GM21576 (cell line): ENCODE measurements at regions not wholly inside any gene's neighbourhood (a gene's known extent, or its start where the extent isn't known, plus 50 kb on each side); places are given as distances from the start of the nearest gene placed in this dataset.
"Not testable (repeated sequence)": the region's sequence is repeated elsewhere in the genome, so short reads cannot be mapped to it uniquely, and the experiment has no call there.

Source experiments
- ATAC-seq: cut with Tn5 transposase; IDR thresholded peaks from one replicate; pipeline ENCODE4 v1.9.1; 2021; ENCODE audit warnings: mild to moderate bottlenecking, moderate library complexity; ENCODE audit not compliant: unreplicated experiment

DNA sequence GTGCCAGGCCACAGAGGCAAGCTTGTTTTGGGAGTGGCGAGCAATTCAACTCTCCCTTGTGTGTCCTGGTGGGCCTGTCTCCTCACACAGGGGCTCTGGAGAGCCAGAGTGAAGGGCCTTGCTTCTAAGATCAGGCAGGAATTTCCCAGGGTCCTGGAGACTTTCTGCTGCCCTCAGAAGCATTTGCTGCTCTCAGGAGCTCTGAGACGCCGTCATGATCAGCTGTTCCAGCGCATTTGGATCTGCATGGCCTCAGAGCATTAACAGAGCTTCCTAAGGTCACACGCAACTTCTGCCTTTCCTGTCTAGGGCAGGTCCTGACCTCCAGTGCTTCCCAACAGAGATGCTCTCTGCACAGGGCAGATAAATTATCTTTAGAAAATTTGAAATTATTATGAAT is 52.2 kb upstream of the C10orf90 start:
- no peak for ATAC-seq

GRCh38 chr10:126723226-126723625 is 52.7 kb upstream of the C10orf90 start:
- ATAC-seq = no peak

GRCh38 chr10:126729314-126729870 is 58.9 kb upstream of the C10orf90 start:
- no peak for ATAC-seq

DNA sequence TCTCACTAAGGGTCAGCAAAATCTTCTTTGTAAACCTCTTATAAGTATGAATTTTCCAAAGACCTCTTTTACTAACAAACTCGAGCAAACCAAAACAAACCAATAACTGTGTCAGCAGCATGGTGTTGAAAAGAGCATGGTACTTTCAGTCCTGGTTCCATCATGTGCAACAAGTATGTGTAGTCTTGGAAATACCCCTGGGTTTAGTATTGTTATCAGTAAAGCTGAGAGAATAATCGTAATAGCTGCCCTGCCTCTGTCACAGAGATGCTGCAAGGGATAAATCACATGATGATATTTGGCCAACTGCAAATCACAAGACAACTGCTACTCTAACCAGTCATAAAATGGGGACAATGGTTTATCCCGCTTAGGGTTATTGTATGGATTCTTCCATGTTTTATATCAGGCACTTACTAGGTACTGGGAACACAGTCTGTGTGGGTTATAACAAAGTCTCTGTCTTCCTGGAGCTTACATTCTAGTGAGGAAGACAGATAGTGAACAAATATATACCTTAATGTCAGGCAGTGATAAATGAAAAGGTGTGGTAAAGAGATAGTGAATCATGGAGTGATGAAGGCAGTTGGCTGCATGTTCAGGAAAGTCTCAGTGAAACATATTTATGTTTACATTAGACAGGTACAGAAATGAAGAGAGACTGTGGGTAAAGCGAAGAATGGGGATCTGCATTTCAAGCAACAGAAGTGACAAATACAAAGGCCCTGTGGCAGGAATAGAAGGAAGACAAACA is 60.5 kb upstream of the C10orf90 start:
- ATAC-seq = no peak

GRCh38 chr10:126731610-126731990 is 61.1 kb upstream of the C10orf90 start:
- ATAC-seq = no peak

GRCh38 chr10:126732308-126732707 is 61.8 kb upstream of the C10orf90 start:
- ATAC-seq = no peak

GRCh38 chr10:126732868-126733267 is 62.4 kb upstream of the C10orf90 start:
- no peak for ATAC-seq

GRCh38 chr10:126734015-126734414 is 63.5 kb upstream of the C10orf90 start:
- no peak for ATAC-seq

GRCh38 chr10:126734967-126735366 is 64.5 kb upstream of the C10orf90 start:
- no peak for ATAC-seq

DNA sequence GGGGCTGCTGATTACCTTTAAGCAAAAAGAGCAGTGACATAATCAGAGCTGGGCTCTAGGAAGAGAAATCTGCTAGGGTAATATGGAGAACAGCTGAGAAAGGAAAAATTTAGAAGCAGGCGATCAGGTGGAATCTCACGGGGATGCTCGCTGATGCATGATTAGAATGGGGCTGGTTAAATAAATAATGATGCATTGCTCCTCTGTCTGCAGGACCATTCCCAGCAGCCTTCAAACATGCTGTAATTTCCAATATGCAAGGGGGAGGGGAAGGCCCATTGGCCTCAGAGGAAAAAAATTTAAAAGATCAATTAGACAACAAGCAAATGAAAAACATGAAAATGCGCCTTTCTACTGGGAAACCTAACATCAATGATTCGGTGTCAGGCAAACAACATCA is 65.6 kb upstream of the C10orf90 start:
- ATAC-seq = no peak

DNA sequence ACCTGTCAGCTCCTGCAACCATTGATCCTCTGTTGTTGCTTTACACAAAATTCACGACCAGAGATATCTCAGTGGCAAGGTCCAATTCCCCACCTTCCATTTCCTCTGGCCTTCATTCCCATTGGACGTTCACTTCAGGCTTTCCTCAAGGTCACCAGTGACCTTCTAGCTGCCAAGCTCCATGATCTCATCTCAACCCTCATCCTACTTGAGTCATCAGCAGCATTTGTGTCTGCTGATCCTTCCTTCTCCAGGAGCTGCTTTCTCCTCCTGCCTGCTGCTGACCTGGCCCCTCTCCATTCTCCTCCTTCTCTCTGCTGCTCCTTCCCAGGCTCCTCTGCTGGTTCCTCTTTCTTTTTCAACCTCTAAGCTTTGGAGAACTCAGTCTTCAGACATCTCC is 66.2 kb upstream of the C10orf90 start:
- ATAC-seq = no peak

DNA sequence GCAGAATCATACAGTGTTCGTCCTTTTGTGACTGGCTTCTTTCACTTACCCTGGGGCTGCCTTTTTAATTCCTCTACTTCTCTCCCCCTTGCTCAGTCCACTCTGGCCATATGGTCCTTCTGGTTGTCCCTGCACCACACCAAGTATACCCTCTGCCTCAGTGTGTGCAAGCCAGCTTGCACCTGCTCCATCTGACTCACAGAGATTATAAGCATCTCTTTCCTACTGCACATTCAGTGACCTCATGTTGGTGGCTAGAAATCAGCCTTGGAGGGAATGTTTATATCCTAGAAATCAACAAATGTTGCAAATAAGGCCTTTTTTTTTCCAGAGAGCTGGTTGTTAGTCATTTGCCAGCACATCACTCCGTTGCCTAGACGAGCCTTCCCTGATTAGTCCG is 67.5 kb upstream of the C10orf90 start:
- no peak for ATAC-seq

DNA sequence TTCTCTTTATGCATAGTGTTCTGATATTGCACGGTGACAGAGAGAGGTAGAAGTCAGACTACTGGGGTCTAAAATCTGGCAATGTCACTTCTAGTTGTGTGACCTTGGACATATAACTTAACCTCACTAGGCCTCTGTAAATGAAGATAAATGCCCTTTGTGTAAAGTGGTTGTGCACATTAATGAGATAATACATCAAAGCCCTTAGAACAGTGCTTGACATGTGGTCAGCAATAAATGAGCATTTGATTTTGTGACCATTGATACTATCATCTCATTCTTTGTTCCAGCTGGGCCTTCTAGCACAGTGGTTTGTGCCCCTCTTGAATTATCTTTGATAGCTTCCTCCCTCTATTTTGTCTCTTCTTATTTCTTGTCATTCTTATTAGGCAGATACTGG is 74.1 kb upstream of the C10orf90 start:
- ATAC-seq = no peak

DNA sequence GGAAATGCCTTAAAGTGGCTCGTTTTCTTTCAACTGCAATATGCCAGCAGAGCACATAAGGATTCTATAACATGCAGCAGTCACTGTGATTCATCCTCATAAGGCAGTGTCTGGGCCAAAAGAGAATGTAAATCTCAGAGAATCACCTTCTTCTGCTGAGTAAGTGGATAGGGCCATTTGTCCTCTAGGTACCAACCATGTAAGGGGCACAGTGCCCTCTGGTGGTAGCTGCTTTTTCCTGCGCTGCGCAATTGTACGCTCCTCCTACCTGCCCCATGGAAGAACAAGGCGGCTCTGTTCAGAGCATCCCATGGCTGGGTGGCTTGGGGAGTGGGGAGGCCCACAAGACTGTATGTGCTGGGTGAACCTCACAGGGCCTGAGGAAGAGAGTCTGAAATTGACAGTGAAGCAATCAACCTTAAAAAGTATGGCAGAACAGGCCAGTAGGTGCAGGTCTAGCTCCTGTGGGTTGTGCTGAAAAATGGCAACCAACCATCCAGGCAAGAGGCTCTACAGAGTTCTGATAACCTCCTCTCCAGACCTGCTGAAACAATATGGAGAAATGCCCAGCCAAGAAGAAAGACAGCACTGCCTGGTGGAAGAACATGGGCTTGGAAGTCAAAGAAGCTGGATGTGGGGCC is 78.6 kb upstream of the C10orf90 start:
- peak; percentile 50 for ATAC-seq

DNA sequence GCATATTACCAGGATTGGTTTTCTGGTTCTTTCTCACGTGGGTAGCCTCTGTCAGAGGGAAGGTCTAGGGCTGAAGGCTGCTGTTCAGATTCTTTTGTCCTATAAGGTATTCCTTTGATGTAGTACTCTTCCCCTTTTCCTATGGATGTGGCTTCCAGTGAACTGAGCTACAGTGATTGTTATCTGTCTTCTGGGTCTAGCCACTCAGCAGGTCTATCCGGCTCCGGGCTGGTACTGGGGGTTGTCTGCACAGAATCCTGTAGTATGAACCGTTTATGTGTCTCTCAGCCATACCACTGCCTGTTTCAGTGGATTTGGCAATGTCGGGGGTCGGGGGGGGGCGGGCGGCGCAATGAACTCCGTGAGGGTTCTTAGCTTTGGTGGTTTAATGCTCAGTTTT is 84.5 kb upstream of the C10orf90 start:
- ATAC-seq = no peak

- ATAC-seq = no peak
Observed at GRCh38 chr10:126758867-126759266, 88.4 kb upstream of the C10orf90 start.

- no peak for ATAC-seq
Observed at GRCh38 chr10:126759531-126759930, 89.0 kb upstream of the C10orf90 start.

GRCh38 chr10:126766646-126767045 is 96.2 kb upstream of the C10orf90 start:
- ATAC-seq = not testable (repeated sequence)

DNA sequence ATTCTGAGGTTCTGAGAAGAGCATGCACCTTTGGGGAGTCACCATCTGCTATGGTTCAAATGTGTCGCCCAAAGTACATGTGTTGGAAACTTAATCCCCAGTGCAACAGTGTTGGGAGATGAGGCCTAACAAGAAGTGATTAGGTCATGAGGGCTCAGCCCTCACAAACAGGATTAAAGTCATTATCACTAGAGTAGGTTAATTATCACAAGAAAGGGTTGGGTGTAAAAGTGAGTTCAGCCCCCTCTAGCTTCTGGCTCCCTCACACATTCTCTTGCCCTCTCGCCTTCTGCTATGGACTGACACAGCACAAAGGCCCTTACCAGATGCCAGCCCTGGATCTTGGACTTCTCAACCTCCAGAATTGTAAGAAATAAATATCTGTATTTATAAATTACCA is 100.3 kb upstream of the C10orf90 start:
- ATAC-seq = no peak

GRCh38 chr10:126776168-126776567 is 105.7 kb upstream of the C10orf90 start:
- ATAC-seq = no peak

GRCh38 chr10:126777714-126778113 is 107.2 kb upstream of the C10orf90 start:
- no peak for ATAC-seq

DNA sequence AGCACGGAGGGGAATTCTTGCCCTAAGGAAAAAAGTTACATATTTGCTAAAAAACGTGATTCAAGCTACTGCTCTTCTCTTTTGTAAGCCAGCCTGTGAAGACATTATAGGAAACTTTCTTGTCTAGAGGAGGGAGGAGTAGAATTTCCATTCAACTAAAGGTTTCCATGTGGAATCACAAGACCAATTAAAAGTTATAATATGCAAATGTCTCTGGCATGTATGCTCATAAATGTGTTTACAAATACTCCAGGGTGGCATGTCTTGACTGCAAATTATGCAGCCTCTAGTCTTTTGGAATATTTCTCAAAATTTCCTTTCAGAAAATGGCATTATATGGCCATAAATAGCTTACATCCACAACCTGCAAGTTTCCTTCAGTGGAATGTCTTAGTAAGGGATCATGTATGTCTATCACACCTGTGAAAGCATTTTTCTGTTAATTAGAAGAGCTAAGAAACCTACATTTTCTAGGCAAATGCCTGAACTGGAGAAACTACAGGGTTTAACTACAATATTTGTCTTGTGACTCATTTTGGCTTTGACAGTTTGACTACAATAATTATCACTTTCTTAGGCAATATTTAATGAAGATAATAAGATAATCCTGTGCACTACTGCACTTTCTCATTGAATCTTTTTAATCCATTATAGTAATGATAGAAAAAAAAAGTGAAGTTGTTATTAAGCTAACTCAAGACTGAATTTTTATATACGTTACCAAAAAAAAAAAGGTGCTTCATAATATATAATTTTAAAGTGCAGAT is 111.1 kb upstream of the C10orf90 start:
- ATAC-seq = no peak
